Endometrium (tissue), 2 donors: ENCODE measurements at regions not wholly inside any gene's neighbourhood (a gene's known extent, or its start where the extent isn't known, plus 50 kb on each side); places are given as distances from the start of the nearest gene placed in this dataset.
"Not testable (repeated sequence)": the region's sequence is repeated elsewhere in the genome, so short reads cannot be mapped to it uniquely, and the experiment has no call there.

ENCODE experiments used
- FAIRE-seq: peaks from 2 replicates; lab custom pipeline; 2012; peaks lifted over from hg19 to GRCh38; lab: Jason Lieb, UNC
- donor health status: control.
- donor health status: control.

DNA sequence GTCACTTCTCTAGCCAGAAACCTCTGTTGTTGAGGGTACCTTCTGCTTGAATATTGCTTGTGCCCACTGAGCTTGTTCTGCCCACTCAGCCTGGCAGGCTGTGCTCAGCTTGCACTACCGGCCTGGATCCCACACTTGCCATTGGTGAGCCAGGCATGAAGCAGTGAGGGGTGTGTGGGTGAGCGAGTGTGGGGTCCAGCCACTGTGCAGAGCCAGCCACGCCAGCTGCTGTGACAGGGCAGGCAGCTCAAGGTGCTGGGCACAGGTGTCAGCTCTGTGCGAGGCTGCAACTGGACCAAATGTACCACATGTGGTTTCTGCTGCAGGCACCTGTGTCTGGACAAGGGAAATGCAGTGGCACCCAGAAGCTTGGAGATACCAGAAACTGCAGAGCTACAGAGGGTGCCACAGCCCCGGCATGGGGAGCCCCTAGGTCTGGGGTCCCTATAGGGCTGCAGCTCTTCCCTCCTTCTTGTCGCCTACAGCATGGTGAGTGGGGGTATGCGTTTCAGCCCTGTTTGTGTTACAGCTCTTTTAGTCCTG lies 305.1 kb upstream of the RIOK2 start:
- FAIRE-seq = no peak

DNA sequence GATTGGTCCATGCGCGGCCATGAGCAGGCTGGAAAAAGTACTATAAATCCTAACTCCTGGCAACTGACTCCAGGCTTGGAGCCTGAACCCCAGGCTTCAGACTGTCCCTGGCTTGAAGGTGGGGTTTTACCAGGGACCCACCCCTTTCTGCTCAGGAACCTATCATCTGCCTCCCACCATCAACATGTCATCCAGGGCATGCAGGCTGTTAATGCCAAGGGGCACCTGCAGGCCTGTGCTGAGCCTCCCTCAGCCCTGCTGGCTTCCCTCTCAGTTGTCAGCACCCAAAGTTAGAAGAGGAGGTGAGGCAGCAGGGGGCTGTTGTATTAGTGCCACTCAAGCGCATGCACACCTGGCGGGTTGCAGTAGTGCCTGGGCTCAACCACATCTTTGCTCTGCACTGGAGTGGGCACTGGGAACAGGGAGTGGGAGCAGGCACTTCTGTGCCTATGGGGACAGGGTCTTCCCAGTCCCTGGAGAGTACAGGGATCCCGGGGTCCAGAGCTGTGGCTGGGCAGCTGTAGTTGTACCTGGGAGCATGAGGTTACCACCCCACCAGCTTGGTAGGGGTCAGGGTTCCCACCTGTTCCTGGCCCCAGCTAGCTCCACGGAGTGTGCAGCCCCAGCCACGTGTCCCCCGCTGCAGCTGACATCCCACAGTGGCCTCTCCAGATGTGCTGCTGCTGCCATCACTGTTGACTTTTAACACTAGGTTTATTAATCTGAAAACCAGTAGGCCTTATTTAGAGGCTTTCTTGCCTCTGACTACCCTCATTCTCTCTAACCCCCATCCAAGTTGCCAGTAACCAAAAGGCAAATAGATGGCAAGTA lies 306.2 kb upstream of the RIOK2 start:
- FAIRE-seq = no peak

DNA sequence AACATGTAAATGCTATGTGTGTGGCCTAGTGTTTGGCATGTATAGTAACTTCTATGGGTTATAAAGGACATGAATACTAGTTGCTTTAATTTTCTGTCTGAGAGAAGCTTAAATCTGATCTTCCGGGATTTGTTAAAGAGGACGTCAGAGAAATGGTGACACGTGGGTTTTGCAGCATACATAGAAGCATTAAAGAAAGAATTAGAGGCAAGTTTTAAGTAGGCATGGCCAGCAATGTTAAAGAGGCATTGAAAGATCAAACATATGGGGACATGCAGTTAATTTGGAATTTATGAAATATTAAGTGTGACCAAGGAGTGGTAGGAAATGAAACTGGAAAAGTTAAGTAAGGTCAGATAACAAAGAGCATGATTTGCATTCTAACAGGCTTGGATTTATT lies 311.4 kb upstream of the RIOK2 start:
- FAIRE-seq = no peak

DNA sequence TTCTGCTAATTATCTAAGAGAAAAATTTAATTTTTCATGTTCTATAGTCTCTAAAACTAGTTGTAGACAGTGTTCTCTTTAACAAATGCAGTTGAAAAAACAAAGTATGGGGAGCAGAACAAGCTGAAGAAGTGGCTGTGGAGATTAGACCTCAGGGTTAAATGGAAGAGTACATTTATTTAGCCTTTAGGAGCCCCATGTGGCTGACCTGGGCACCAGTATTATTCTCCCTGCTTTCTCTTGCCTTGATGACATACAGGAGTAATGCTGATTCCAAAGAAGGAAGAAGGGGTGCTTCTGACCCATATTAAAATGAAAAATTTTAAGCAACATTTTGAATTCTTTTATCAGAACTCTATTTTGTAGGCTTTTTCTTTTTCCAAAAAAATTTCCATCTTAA lies 312.3 kb upstream of the RIOK2 start:
- FAIRE-seq = no peak

DNA sequence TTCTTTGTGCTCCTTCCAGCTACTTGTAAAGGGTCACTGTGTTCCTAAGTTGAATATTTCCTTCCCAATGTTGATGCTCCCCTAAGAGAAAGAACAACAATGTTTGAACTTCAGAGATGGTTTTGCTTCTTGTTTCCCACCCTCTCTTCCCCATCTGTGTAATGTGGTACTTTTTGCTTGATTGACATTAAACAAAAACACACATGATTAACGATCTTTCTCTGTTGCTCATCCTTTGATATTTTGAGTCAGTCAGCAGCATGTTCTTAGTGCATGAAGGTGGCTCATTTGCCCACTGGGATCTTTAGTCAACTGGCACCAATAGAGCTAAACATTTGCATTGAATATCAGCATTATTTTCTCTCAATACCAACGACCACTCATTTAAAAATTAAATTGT lies 313.0 kb upstream of the RIOK2 start:
- FAIRE-seq = no peak

DNA sequence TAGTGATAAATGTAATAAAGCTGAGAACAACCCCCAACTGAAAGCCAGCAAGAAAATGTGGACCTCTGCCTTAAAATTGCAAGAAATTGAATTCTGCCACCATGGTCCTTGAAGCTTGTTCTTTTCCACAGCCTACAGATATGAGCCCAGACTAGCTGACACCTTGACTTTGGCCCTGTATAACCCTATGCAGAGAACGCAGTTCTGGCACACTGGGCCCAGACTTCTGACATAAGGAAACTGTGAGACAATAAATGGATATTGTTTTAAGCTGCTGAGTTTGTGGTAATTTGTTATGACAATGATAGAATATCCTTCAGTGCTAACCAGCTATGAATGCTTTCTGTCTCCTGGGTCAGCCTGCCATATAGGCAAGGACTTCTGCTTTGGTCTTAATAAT lies 315.6 kb upstream of the RIOK2 start:
- no peak for FAIRE-seq

DNA sequence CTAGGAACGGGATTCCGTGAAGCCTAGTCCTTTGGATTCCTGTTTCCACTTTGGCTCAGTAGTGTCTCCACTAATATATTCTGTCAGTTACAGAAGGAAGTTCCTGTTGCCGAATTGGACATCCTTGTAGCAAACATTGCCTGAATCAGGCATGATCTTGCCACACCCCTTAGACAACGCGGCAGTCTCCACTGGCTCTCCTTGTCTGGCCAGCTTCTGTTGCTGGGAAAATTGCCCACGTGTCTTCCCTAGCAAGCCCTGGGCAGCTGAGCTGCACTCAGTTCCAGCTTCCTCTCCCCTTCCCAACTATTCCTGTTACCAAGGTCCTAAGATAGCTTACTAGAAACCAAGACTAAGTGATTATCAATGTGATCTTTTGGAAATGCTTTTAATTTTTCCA lies 316.6 kb upstream of the RIOK2 start:
- no peak for FAIRE-seq

DNA sequence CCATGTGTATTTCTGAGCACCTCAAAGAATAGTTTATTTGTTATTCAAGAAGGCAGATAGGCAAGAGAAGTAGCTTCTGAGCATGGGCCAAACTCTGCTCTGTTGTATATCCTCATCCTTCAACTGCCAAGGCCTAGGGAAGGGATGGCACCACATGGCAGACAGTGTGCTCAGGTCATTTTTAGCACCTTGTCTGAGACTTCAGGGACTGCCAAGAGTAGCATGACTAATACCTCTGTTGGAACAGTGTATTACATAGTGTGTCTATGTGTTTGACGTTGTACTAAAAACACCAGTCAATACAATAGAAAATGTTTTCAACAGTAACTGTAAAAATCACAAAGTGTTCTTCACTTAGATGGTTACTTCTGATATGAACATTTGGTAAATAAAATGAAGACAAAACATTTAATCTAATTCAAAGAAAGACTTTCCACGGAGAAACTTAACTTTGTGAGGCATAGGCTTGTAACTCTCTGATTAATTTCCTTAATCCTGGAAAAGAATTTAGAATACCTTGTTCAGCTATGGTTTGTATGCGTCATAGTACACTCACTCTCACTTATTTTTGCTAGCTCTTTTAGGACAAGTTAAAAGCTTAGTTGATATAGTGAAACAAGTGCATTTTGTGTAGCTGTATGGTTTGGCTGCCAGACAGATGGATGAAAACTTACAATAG lies 318.4 kb upstream of the RIOK2 start:
- peak; percentile 18 for FAIRE-seq

DNA sequence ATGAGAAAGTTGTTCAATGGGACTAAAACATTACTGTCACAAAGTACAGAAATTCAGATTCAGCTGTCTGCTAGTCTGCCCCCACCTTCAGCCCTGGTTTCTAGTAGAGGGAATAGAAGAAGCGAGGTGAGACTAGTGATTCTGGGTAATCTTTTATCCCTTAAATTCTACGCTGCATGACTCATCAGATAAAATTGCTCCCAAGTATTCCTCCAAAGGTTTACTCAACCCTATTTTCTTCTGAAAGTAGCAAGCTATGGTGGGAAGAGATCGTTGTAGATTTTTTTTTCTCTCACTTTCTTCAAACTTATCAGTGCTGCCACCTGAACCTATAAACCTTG lies 318.9 kb upstream of the RIOK2 start:
- FAIRE-seq = no peak

DNA sequence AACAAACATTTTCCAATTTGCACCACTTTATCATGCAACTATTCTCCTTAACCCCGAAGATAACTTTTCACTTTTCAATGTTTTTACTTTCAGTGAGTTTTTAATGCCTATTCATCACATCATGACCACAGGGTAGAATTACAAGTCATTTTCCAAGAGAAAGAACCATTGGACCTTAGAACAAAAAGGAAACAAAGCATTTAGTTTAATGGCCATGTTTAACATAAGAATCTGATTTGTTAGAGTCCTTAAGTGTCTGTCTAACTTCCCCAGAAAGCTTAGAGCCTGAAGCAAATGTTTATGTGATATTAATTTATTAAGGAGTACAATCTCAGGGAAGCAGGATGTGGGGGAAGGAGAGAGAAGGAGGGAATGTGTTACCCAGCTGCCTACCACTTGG lies 325.8 kb upstream of the RIOK2 start:
- no peak for FAIRE-seq

DNA sequence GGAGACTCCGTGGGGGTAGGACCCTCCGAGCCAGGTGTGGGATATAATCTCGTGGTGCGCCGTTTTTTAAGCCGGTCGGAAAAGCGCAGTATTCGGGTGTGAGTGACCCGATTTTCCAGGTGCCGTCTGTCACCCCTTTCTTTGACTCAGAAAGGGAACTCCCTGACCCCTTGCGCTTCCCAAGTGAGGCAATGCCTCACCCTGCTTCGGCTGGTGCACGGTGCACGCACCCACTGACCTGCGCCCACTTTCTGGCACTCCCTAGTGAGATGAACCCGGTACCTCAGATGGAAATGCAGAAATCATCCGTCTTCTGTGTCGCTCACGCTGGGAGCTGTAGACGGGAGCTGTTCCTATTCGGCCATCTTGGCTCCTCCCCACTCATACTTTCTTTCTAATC lies 336.5 kb upstream of the RIOK2 start:
- not testable (repeated sequence) for FAIRE-seq

DNA sequence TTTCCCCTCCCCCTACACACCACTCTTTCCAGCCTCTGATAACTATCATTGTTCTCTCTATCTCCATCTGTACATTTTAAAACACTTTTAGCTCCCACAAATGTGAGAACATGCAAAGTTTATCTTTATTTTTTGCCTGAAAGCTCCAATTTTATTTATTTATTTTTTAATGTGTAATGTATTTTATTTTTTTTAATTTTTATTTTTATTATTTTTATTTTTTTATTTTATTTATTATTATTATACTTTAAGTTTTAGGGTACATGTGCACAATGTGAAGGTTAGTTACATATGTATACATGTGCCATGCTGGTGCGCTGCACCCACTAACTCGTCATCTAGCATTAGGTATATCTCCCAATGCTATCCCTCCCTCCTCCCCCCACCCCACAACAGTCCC lies 340.3 kb upstream of the RIOK2 start:
- not testable (repeated sequence) for FAIRE-seq

DNA sequence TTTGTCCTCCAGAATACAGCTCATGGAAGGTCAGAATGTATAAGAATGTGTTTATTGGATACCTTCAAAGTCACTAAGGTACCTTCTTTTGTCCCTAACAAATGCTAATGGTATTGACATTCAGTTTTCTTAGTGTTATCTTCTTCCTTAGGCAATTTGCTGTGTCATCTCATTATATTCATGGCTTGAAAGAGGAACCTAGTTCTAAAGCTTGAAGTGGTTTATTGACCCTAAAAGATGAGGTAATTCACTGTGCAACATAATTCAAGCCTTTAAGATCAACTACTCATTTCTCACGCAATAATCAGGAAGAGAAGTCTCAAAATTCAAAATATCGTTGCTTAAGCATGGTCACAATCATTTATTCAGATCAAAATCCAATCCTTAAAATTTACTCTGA lies 342.7 kb upstream of the RIOK2 start:
- FAIRE-seq = no peak

DNA sequence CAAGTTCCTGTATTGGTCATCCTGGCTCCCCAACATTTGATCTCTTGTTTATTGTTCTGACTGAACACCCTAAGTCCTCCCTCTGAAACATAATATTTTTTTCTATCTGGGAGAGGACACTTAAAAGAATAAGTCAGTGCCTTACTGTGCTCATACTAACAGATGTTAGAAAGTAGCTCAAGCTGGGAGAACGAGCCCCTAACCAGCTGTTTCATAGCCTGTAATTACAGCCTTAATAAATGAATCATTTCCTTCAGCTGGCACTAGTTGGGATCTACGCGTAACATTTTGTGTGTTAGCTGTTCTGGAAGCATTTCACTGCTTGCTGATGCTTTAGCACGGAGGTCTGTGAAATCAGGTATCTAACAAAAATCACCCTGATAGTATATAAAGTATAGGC lies 345.9 kb upstream of the RIOK2 start:
- no peak for FAIRE-seq

DNA sequence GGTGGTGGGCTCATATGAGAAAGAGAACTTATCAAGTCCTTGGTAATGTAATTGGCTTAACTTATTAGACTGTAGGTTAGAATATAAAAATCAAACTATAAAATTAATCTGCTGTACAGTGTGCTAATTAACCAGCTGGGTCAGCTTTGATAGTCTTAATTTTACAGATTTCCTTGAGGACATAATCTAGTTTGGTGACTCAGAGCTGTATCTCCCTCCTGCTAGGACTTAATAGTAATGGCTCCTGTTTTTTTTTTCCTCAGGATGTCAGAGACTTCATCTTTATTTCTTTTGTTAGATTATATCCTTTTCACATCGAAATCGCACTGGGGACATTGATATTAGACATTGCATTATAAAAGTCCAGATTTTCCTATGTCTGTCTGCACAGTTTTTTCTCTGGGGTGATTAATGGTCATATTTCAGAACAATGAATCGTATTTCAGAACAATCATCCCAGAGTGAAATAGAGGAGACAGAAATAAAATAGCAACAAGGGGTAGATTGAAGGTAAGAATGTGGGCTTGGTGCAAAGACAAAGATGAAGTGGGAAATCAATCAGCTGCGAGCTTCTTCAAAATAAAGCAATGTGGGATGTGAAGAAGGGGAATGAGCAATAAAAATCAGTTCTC lies 346.4 kb upstream of the RIOK2 start:
- FAIRE-seq = no peak

DNA sequence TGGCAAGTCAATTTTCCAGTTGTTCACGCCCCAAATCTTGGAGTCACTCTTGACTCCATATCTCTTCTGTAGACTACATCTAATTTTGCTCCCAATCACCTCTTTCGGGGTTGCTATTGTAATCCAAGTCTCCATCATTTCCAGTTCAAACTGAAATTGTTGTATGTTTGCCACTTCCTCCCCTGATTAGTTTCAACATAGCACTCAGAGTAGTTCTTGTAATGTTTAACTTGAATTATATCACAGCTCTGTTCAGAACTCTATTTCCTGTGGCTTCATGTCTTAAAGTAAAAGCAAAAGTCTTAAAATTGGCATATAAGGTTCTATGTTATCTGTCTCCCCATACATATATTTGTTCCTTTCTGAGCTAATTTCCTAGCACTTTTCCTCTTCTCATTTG lies 348.5 kb upstream of the RIOK2 start:
- no peak for FAIRE-seq

DNA sequence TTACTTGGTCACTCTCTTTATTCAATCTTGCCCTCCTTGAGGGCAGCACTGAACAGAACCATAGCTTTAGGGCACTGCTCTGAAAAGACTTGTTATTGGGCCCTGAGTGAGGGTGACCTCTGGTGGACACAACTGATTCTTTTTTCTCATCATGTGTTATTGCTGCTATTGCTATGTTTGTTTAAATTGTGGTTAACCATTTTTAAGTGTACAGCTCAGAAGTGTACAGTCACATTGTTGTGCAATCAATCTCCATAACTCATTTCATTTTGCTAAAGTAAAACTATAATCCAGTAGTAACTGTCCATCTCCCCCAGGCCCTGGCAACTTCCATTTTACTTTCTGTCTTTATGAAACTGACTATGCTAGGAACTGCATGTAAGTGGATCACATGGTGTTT lies 351.1 kb upstream of the RIOK2 start:
- FAIRE-seq = peak; percentile 64

DNA sequence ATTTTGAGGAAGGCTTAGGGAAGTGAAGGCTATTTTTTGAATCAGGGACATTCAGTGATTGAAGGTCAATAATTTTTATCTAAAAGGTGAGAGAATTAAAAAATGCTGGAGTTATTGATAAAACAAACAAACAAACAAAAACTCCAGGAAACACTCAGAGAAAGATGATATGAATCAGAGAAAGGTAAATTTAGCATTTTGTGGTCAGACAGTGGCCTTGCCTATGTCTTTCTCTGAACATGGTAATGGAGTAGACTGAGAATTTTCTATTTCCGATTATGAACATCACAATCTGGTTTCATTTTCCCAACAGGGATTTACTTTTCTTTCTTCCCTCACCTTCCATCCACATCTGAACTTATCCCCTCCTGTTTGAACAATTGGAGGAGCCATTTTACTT lies 353.6 kb upstream of the RIOK2 start:
- no peak for FAIRE-seq

DNA sequence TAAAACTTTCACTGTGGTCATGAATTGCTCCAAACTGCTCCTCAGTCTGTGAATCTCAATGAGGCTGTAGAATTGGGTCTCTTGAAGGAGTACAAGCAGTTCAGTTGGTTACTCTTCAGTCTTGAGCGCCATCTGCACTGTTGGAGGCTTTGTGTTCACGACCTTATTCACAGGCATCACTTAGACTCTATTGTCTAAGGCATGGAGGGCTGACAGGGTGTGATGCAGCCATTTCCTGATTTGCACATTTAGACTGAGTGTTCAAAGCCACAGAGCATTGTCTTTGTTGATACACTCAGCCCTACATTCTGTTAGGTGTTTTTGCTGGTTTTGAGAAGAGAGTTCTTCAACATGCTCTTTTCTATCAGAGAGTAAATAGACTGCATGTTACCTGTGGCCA lies 355.9 kb upstream of the RIOK2 start:
- no peak for FAIRE-seq

DNA sequence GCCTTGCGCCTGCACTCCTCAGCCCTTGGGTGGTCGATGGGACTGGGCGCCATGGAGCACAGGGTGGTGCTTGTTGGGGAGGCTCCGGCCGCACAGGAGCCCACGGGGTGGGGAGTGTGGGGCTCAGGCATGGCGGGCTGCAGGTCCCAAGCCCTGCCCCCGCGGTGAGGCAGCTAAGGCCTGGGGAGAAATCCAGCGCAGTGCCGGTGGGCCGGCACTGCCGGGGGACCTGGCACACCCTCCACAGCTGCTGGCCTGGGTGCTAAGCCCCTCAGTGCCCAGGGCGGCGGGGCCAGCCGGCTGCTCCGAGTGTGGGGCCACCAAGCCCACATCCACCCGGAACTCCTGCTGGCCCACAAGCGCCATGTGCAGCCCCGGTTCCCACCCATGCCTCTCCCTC lies 358.8 kb upstream of the RIOK2 start:
- FAIRE-seq = no peak

DNA sequence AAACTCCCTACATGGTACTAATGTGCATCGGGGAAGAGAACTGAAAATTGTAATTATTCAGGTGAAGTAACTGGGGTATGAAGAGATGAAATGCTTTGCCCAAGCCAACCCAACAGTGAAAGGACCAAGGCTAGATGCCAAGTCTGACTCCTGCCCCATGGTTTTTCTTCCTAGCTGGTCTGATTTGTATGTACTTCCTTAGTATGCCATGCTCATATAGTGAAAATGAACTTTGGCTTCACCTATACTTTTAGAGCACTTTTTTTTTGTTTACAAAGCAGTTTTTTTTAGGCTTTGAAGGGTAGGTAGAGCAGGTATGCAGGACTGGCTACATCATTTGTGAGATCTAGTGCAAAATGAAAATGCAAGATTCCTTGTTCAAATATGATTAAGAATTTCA lies 359.4 kb upstream of the RIOK2 start:
- FAIRE-seq = no peak

DNA sequence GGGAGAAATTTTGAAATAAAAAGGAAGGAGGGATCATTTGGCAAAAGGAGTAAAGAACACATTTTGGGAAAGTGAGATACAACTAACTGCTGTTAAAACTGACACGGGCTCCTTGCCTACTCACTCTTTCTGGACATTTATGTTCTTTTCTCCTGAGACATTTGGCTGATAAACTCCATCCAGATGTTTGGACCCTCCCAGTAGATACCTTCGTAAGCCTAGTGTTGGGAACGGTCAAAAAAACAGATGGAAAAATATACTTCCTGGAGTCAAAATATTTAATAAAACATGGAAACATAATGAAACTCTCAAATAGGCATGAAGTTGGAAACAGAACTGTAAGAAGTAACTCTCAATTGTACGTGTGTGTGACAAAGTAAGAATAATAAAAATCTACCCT lies 360.1 kb upstream of the RIOK2 start:
- no peak for FAIRE-seq

DNA sequence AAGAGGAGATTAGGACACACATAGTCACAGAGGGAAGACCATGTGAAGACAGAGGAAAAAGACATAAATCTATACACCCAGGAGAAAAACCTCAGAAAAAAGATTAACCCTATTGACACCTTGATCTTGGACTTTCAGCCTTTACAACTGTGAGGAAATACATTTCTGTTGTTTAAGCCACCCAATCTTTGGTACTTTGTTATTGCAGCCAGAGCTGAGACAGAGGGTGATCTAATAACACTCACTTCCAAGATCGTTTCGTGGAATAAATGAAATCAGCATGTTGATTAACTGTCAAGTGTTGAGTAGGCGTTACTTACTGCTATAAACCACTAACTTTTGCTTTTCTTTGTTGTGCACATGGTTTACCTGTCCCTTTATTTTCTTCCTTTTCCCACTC lies 361.2 kb upstream of the RIOK2 start:
- no peak for FAIRE-seq
